HCT116 (cell line): ENCODE measurements at regions not wholly inside any gene's neighbourhood (a gene's known extent, or its start where the extent isn't known, plus 50 kb on each side); places are given as distances from the start of the nearest gene placed in this dataset.

Experiments
- ATAC-seq: fragments of 200-7000 bp; cut with Tn5 transposase; 2 replicates; pipeline ENCODE4 v1.9.1; 2020; ENCODE audit warnings: mild to moderate bottlenecking, moderate library complexity
- BruUV-seq: library from RNA; stranded (reverse); fragments of 400-500 nt; replicated peaks from 2 replicates; lab custom pipeline; 2021; lab: Mats Ljungman, UMichigan
- CTCF ChIA-PET: fragments of 300-600 bp; sonication (Branson Sonifier 250); formaldehyde crosslinking; loops from one replicate; lab custom pipeline; 2021; ENCODE audit warnings: antibody characterized with exemption; lab: Charles Lee
- POLR2A ChIA-PET: fragments of 300-600, 350-600 bp; sonication (Branson Sonifier 250); formaldehyde crosslinking; loops from one replicate; lab custom pipeline; 2021; ENCODE audit warnings: antibody characterized with exemption; lab: Charles Lee
- RAD21 ChIA-PET, 2 experiments: fragments of 300-600 bp; sonication (Branson Sonifier 250); formaldehyde crosslinking; loops; one replicate each; lab custom pipeline; 2023; ENCODE audit warnings: low total read pairs in 2 of 2; ENCODE audit not compliant: uncharacterized antibody in 2 of 2, unreplicated experiment in 2 of 2, low non-redundant PET in 1 of 2; lab: Charles Lee
- DNase-seq: peaks from one replicate; pipeline ENCODE4 v3.0.0-alpha.2; 2010; ENCODE audit warnings: low read depth, low spot score
- H2AFZ ChIP-seq: fragments of 200-600 bp; shearing (Covaris generic), sonication (generic); 2 replicates; pipeline ENCODE4 v1.6.1; 2017; ENCODE audit warnings: low read depth, mixed run types, mixed read lengths, antibody characterized with exemption, low read length; ENCODE audit not compliant: poor library complexity, severe bottlenecking
- H3K27ac ChIP-seq: 2 replicates; pipeline ENCODE4 v1.5.1; 2012; ENCODE audit warnings: low read depth, low read length
- H3K27me3 ChIP-seq: fragments of 200-600 bp; sonication (generic); 2 replicates; pipeline ENCODE4 v1.6.1; 2016; ENCODE audit warnings: mixed run types, low read length, mixed read lengths; ENCODE audit not compliant: insufficient read depth
- H3K36me3 ChIP-seq, 2 experiments: fragments of 200-500 bp in 1 of 2; fragments of 200-600 bp in 1 of 2; sonication (Bioruptor generic) in 1 of 2; sonication (generic) in 1 of 2; 2 replicates each; pipeline versions ENCODE4 v1.5.1 to v1.6.1; 2014 to 2016; ENCODE audit warnings: low read length in 2 of 2, inconsistent platforms in 1 of 2, mixed read lengths in 1 of 2, mixed run types in 1 of 2; ENCODE audit not compliant: insufficient read depth in 2 of 2, control insufficient read depth in 1 of 2
- H3K4me1 ChIP-seq, 2 experiments: fragments of 200-600 bp in 1 of 2; sonication (generic) in 1 of 2; 2 replicates each; pipeline versions ENCODE4 v1.5.1 to v1.6.1; 2012 to 2017; ENCODE audit warnings: low read length in 2 of 2, inconsistent platforms in 1 of 2, mild to moderate bottlenecking in 1 of 2, mixed read lengths in 1 of 2, mixed run types in 1 of 2, moderate library complexity in 1 of 2; ENCODE audit not compliant: insufficient read depth in 2 of 2, control insufficient read depth in 1 of 2
- H3K4me2 ChIP-seq: fragments of 200-600 bp; sonication (generic); 2 replicates; pipeline ENCODE4 v1.6.1; 2017; ENCODE audit warnings: mixed run types, low read length, mixed read lengths
- H3K4me3 ChIP-seq, 2 experiments: fragments of 200-600 bp in 1 of 2; sonication (generic) in 1 of 2; replicated peaks in 1 of 2; 2 replicates each; pipeline ENCODE4 v1.5.1; 2011 to 2016; ENCODE audit warnings: low read length in 2 of 2, control low read depth in 1 of 2, low read depth in 1 of 2, mild to moderate bottlenecking in 1 of 2, mixed read lengths in 1 of 2, mixed run types in 1 of 2
- H3K79me2 ChIP-seq: fragments of 200-600 bp; sonication (generic); 2 replicates; pipeline ENCODE4 v1.6.1; 2017; ENCODE audit warnings: mild to moderate bottlenecking, mixed run types, low read length, moderate library complexity, mixed read lengths; ENCODE audit not compliant: insufficient read depth
- H3K9ac ChIP-seq: fragments of 200-600 bp; sonication (generic); 2 replicates; pipeline ENCODE4 v1.6.1; 2016; ENCODE audit warnings: low read length, mixed read lengths
- H3K9me2 ChIP-seq: fragments of 200-600 bp; sonication (generic), shearing (Covaris generic); 2 replicates; pipeline ENCODE4 v1.6.1; 2017; ENCODE audit warnings: mixed run types, mild to moderate bottlenecking, moderate library complexity; ENCODE audit not compliant: insufficient read depth
- H3K9me3 ChIP-seq, 2 experiments: fragments of 200-500 bp in 1 of 2; fragments of 200-600 bp in 1 of 2; sonication (Bioruptor generic) in 1 of 2; sonication (generic) in 1 of 2; 2 replicates each; pipeline ENCODE4 v1.6.1; 2014 to 2017; ENCODE audit warnings: low read length in 2 of 2, mixed read lengths in 2 of 2, inconsistent platforms in 1 of 2, low read depth in 1 of 2, mild to moderate bottlenecking in 1 of 2, mixed run types in 1 of 2, moderate library complexity in 1 of 2; ENCODE audit not compliant: control insufficient read depth in 1 of 2, insufficient read depth in 1 of 2
- H4K20me1 ChIP-seq: fragments of 200-600 bp; sonication (generic), shearing (Covaris generic); 2 replicates; pipeline ENCODE4 v1.6.1; 2017; ENCODE audit warnings: mixed run types, mild to moderate bottlenecking, moderate library complexity; ENCODE audit not compliant: insufficient read depth
- CEBPB ChIP-seq: IDR thresholded peaks from 2 replicates; pipeline ENCODE4 v1.6.1; 2012; ENCODE audit warnings: low read depth
- ELF1 ChIP-seq: IDR thresholded peaks from 2 replicates; pipeline ENCODE4 v1.6.1; 2012; ENCODE audit warnings: low read depth, borderline replicate concordance
- EZH2 ChIP-seq: fragments of 200-600 bp; sonication (generic); IDR thresholded peaks from 2 replicates; pipeline ENCODE4 v1.6.1; 2017; ENCODE audit warnings: antibody characterized with exemption, mixed run types
- EZH2phosphoT487 ChIP-seq: fragments of 200-600 bp; IDR thresholded peaks from 2 replicates; pipeline ENCODE4 v1.6.1; 2018; ENCODE audit warnings: antibody characterized with exemption, borderline replicate concordance
- TCF7L2 ChIP-seq: IDR thresholded peaks from 2 replicates; pipeline ENCODE4 v1.7.0; 2011; ENCODE audit warnings: borderline replicate concordance, inconsistent platforms; ENCODE audit not compliant: insufficient read depth, insufficient read length; ENCODE audit errors: extremely low read depth
- ZNF274 ChIP-seq: fragments of 200-500 bp; sonication (Bioruptor generic); IDR thresholded peaks from 2 replicates; pipeline ENCODE4 v1.6.1; 2014; ENCODE audit warnings: mild to moderate bottlenecking, low read depth, low read length, inconsistent platforms
- intact Hi-C: fragments of 100-400 bp; cut with micrococcal nuclease; formaldehyde crosslinking; loops from 2 replicates; pipeline ENCODE4 v1.10.0; 2022
- TF ChIP-seq, protein P1 (sequence below), 3 experiments: fragments of 200-600 bp in 1 of 3; sonication (generic) in 1 of 3; IDR thresholded peaks in 2 of 3; conservative IDR thresholded peaks in 1 of 3; 2 replicates each; pipeline ENCODE4 v1.5.1; 2012 to 2017; ENCODE audit warnings: low read depth in 2 of 3, low read length in 2 of 3, antibody characterized with exemption in 1 of 3, borderline replicate concordance in 1 of 3, control low read depth in 1 of 3, mild to moderate bottlenecking in 1 of 3, mixed read lengths in 1 of 3, mixed run types in 1 of 3, moderate library complexity in 1 of 3; ENCODE audit not compliant: insufficient read depth in 1 of 3
- TF ChIP-seq, protein P2 (sequence below): IDR thresholded peaks from 2 replicates; pipeline ENCODE4 v1.6.1; 2012
- TF ChIP-seq, protein P3 (sequence below): IDR thresholded peaks from 2 replicates; pipeline ENCODE4 v1.6.1; 2012

DNA sequence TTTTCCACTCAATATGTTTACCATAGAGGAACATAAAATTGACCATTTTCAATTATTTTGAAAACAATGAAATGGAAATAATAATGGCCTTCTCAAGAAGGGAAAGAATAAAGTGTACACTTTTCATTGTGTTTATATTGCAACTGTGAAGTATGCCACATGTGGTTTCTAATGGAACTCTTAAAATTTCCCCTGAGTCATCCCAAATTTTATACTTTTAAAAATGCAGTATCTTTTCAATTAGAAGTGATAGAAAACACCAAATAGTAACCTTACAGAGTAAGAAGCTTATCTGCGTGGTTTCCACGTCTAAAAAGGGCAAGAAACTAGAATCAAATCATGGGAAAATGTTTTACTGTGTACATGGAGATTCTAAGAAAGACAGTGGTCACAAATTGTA is 70.0 kb downstream of the SCG2 start:
- H3K27me3 ChIP-seq: no peaks in the 10 kb centered on the region
- ChIA-PET RAD21 (no interaction called here), CTCF (no interaction called here), POLR2A (no interaction called here)
- no peaks in the 10 kb centered on the region for H3K79me2 ChIP-seq
- H3K9me3 ChIP-seq: peaks cover 5 to 9% of the 10 kb centered on the region in 2 experiments; a peak in 2 of 4 replicates
- H3K4me1 ChIP-seq: peaks cover 10 to 31% of the 10 kb centered on the region in 2 experiments
- no peak overlapping the region for H3K4me2 ChIP-seq
- H2AFZ ChIP-seq: no peak overlapping the region
- no peak overlapping the region for H3K27ac ChIP-seq
- H3K4me3 ChIP-seq: no peak overlapping the region
- peaks cover 4 to 55% of the 10 kb centered on the region in 2 experiments; a peak in 2 of 4 replicates for H3K36me3 ChIP-seq
- no peak overlapping the region for H3K9ac ChIP-seq
- H3K9me2 ChIP-seq: no peaks in the 10 kb centered on the region
- TF ChIP-seq, protein P1, sequence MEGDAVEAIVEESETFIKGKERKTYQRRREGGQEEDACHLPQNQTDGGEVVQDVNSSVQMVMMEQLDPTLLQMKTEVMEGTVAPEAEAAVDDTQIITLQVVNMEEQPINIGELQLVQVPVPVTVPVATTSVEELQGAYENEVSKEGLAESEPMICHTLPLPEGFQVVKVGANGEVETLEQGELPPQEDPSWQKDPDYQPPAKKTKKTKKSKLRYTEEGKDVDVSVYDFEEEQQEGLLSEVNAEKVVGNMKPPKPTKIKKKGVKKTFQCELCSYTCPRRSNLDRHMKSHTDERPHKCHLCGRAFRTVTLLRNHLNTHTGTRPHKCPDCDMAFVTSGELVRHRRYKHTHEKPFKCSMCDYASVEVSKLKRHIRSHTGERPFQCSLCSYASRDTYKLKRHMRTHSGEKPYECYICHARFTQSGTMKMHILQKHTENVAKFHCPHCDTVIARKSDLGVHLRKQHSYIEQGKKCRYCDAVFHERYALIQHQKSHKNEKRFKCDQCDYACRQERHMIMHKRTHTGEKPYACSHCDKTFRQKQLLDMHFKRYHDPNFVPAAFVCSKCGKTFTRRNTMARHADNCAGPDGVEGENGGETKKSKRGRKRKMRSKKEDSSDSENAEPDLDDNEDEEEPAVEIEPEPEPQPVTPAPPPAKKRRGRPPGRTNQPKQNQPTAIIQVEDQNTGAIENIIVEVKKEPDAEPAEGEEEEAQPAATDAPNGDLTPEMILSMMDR (IDR thresholded peaks at IDR 0.05 in 2 of 3, conservative IDR thresholded peaks at IDR 0.05 in 1 of 3; ENCODE audit: borderline replicate concordance in 1 of 3, insufficient read depth in 1 of 3, low read depth in 2 of 3, low read length in 2 of 3): no peak
- no peak for TF ChIP-seq ZNF274
- no peak for TF ChIP-seq EZH2phosphoT487
- TF ChIP-seq, protein P2, sequence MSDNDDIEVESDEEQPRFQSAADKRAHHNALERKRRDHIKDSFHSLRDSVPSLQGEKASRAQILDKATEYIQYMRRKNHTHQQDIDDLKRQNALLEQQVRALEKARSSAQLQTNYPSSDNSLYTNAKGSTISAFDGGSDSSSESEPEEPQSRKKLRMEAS: no peak
- TF ChIP-seq TCF7L2: no peak
- no peak for TF ChIP-seq CEBPB
- ATAC-seq (no peak), DNase-seq (no peak)
- intact Hi-C loops: no loop called here
- H4K20me1 ChIP-seq: no peaks in the 10 kb centered on the region
- no TSS peak for BruUV-seq

DNA sequence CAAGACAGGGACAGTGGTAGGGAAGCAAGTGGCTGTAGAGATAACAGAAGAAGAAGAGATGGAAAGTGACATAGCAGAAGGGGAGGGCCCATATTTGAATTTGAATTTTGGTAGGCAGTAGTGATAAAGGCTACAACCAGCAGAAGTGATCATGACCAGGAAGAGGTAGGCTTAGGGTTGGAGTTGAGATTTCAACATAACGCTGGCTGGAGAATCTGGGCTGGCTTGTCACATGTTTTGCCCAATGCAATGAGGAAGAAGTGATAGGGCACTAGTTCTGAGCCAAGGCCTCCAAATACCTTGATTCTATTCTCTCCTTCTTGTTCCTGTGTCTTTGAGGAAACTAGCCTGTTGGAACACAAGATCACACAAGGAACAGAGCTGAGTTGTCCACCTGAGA is 69.4 kb downstream of the SCG2 start:
- CTCF ChIA-PET: no interaction called here
- H3K79me2 ChIP-seq: no peaks in the 10 kb centered on the region
- peaks cover 16 to 37% of the 10 kb centered on the region in 2 experiments for H3K4me1 ChIP-seq
- peaks cover 5 to 9% of the 10 kb centered on the region in 2 experiments; a peak in 2 of 4 replicates for H3K9me3 ChIP-seq
- POLR2A ChIA-PET: no interaction called here
- H3K36me3 ChIP-seq: peaks cover 4 to 61% of the 10 kb centered on the region in 2 experiments; a peak in 2 of 4 replicates
- H2AFZ ChIP-seq: no peak overlapping the region
- H3K9ac ChIP-seq: no peak overlapping the region
- TF ChIP-seq EZH2 (no peak), TCF7L2 (no peak), ELF1 (no peak)
- TF ChIP-seq, protein P3, sequence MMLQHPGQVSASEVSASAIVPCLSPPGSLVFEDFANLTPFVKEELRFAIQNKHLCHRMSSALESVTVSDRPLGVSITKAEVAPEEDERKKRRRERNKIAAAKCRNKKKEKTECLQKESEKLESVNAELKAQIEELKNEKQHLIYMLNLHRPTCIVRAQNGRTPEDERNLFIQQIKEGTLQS: no peak
- H4K20me1 ChIP-seq: no peaks in the 10 kb centered on the region
- no peak overlapping the region for H3K4me2 ChIP-seq
- H3K27me3 ChIP-seq: no peaks in the 10 kb centered on the region
- ATAC-seq: no peak
- no TSS peak for BruUV-seq
- DNase-seq: no peak
- no peak overlapping the region for H3K4me3 ChIP-seq
- RAD21 ChIA-PET: no interaction called here
- intact Hi-C loops: no loop called here
- H3K27ac ChIP-seq: no peak overlapping the region
- no peaks in the 10 kb centered on the region for H3K9me2 ChIP-seq
